Thyroid gland (tissue), 4 donors: ENCODE measurements at regions not wholly inside any gene's neighbourhood (a gene's known extent, or its start where the extent isn't known, plus 50 kb on each side); places are given as distances from the start of the nearest gene placed in this dataset.

Experiments
- DNase-seq, 2 donors: peaks; one replicate each; pipeline ENCODE4 v3.0.0-alpha.2; 2019
- H3K27ac ChIP-seq, 3 donors: fragments of 200-600 bp; sonication (generic); 1 replicate in 2 of 3; 2 replicates in 1 of 3; pipeline ENCODE4 v1.5.1; 2016 to 2019; ENCODE audit warnings: mild to moderate bottlenecking in 1 of 3, moderate library complexity in 1 of 3
- H3K27me3 ChIP-seq: fragments of 200-600 bp; sonication (generic); one replicate; pipeline ENCODE4 v1.5.1; 2019
- H3K36me3 ChIP-seq, 2 donors: fragments of 200-600 bp; sonication (generic); one replicate each; pipeline ENCODE4 v1.5.1; 2016 to 2019
- H3K4me1 ChIP-seq, 2 donors: fragments of 200-600 bp; sonication (generic); one replicate each; pipeline ENCODE4 v1.5.1; 2017 to 2019
- H3K4me3 ChIP-seq, 3 donors: fragments of 200-600 bp; sonication (generic); replicated peaks in 1 of 3; 1 replicate in 2 of 3; 2 replicates in 1 of 3; pipeline ENCODE4 v1.5.1; 2016; ENCODE audit warnings: mild to moderate bottlenecking in 1 of 3
- H3K9me3 ChIP-seq: fragments of 200-600 bp; sonication (generic); one replicate; pipeline ENCODE4 v1.5.1; 2017
- CTCF ChIP-seq, 6 experiments: fragments of 200-600 bp in 3 of 6; fragments of 450-650 bp in 3 of 6; sonication (generic) in 3 of 6; IDR thresholded peaks; one replicate each; pipeline ENCODE4 v1.5.1; 2016 to 2019; ENCODE audit warnings: antibody characterized with exemption in 6 of 6, mild to moderate bottlenecking in 2 of 6, inconsistent platforms in 1 of 6, moderate library complexity in 1 of 6
- POLR2A ChIP-seq, 2 donors: fragments of 450-650 bp; IDR thresholded peaks; one replicate each; pipeline ENCODE4 v1.6.1; 2017; ENCODE audit warnings: antibody characterized with exemption in 2 of 2, mild to moderate bottlenecking in 2 of 2, moderate library complexity in 1 of 2
- WGBS, 2 donors: methylation state at CpG; one replicate each; pipeline ENCODE4 v1.1.5; 2017; 5-methylcytosine and 5-hydroxymethylcytosine counted together
- intact Hi-C: fragments of 100-400 bp; cut with DNase I; formaldehyde crosslinking; loops from one replicate; pipeline ENCODE4 v1.15.1; 2023

- intact Hi-C loops: loop anchor here (10.0 kb wide), 1 partner anchor 57 kb away; no protein-coding TSS in a partner anchor
- Histone ChIP-seq H3K9me3 (no peaks in the 10 kb centered on the region), H3K4me1 (peaks cover 35 to 42% of the 10 kb centered on the region in 2 donors), H3K4me3 (no peak overlapping the region), H3K27me3 (no peaks in the 10 kb centered on the region), H3K27ac (no peak overlapping the region), H3K36me3 (no peaks in the 10 kb centered on the region)
- TF ChIP-seq CTCF (IDR thresholded peaks at IDR 0.05) (no peak), POLR2A (IDR thresholded peaks at IDR 0.05) (no peak)
- WGBS, 2 donors: 82 to 84% methylated on average over 6 of the region's 6 CpGs
- DNase-seq: no peak
Observed at GRCh38 chr9:109972026-109972882, 192.3 kb downstream of the PALM2AKAP2 start.

GRCh38 chr9:109973336-109973735 is 193.3 kb downstream of the PALM2AKAP2 start:
- DNase-seq: no peak
- Histone ChIP-seq H3K4me1 (peaks cover 29 to 39% of the 10 kb centered on the region in 2 donors), H3K4me3 (no peak overlapping the region), H3K9me3 (no peaks in the 10 kb centered on the region), H3K36me3 (no peaks in the 10 kb centered on the region), H3K27me3 (no peaks in the 10 kb centered on the region), H3K27ac (no peak overlapping the region)
- intact Hi-C loops: loop anchor here (10.0 kb wide), 1 partner anchor 59 kb away; no protein-coding TSS in a partner anchor
- TF ChIP-seq POLR2A (IDR thresholded peaks at IDR 0.05) (no peak), CTCF (IDR thresholded peaks at IDR 0.05) (no peak)
- 100% methylated on average over 1 of the region's 1 CpG for WGBS, 2 donors

- Histone ChIP-seq H3K4me3 (no peak overlapping the region), H3K9me3 (no peaks in the 10 kb centered on the region)
- intact Hi-C loops: loop anchor here (10.0 kb wide), 1 partner anchor 60 kb away; no protein-coding TSS in a partner anchor
Observed at GRCh38 chr9:109974143-109974917, 194.3 kb downstream of the PALM2AKAP2 start.

DNA sequence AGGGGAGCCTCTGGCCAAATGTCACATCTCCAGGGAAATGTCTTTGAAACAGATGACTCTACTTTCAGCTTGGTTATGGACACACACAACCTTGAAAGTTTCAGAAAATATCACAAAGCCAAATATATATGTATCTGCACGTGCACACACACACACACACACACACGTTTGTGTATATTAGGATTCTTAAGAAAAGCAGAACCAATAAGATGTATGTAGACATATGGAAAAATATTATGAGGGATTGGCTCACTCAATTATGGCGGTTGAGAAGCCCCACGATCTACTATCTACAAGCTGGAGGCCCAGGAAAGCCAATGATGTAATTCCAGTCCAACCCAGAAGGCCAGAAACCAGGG is 194.9 kb downstream of the PALM2AKAP2 start:
- Histone ChIP-seq H3K4me1 (peaks cover 17 to 23% of the 10 kb centered on the region in 2 donors), H3K4me3 (no peak overlapping the region), H3K36me3 (no peaks in the 10 kb centered on the region), H3K9me3 (no peaks in the 10 kb centered on the region), H3K27me3 (no peaks in the 10 kb centered on the region), H3K27ac (no peak overlapping the region)
- no peak for TF ChIP-seq CTCF (IDR thresholded peaks at IDR 0.05)
- TF ChIP-seq POLR2A (IDR thresholded peaks at IDR 0.05): no peak
- intact Hi-C loops: loop anchor here (10.0 kb wide), 1 partner anchor 60 kb away; no protein-coding TSS in a partner anchor
- WGBS, 2 donors: 90 to 92% methylated on average over 4 of the region's 4 CpGs
- no peak for DNase-seq

More at GRCh38 chr9:109974143-109974917, 194.3 kb downstream of the PALM2AKAP2 start:
- H3K4me1 ChIP-seq: peaks cover 23 to 29% of the 10 kb centered on the region in 2 donors
- TF ChIP-seq CTCF (IDR thresholded peaks at IDR 0.05): no peak
- no peak for TF ChIP-seq POLR2A (IDR thresholded peaks at IDR 0.05)
- 67 to 74% methylated on average over 7 of the region's 7 CpGs for WGBS, 2 donors
- no peaks in the 10 kb centered on the region for H3K27me3 ChIP-seq
- peak; percentile 74 to 77 for DNase-seq
- H3K27ac ChIP-seq: no peak overlapping the region
- no peaks in the 10 kb centered on the region for H3K36me3 ChIP-seq
